H1 (cell line): ENCODE measurements at regions not wholly inside any gene's neighbourhood (a gene's known extent, or its start where the extent isn't known, plus 50 kb on each side); places are given as distances from the start of the nearest gene placed in this dataset.

Source experiments
- CEBPB ChIP-seq: IDR thresholded peaks from 2 replicates; pipeline ENCODE4 v1.6.1; 2012; ENCODE audit warnings: low read depth, low read length
- CREB1 ChIP-seq: IDR thresholded peaks from 2 replicates; pipeline ENCODE4 v1.6.1; 2012; ENCODE audit warnings: inconsistent platforms
- CTCF ChIP-seq, 3 experiments: IDR thresholded peaks; 1 replicate in 2 of 3; 2 replicates in 1 of 3; pipeline versions ENCODE4 v1.5.1 to v1.6.1; 2011; ENCODE audit warnings: low read length in 3 of 3, mild to moderate bottlenecking in 3 of 3, inconsistent platforms in 2 of 3, low read depth in 1 of 3, moderate library complexity in 1 of 3; ENCODE audit not compliant: insufficient read depth in 1 of 3; ENCODE audit errors: control extremely low read depth in 1 of 3
- EZH2 ChIP-seq: fragments of 200-600 bp; sonication (generic); IDR thresholded peaks from 2 replicates; pipeline ENCODE4 v1.7.1; 2012; ENCODE audit warnings: low read depth, mild to moderate bottlenecking, moderate library complexity, low read length, inconsistent platforms; ENCODE audit not compliant: severe bottlenecking
- POLR2A ChIP-seq, 2 experiments: IDR thresholded peaks; 1 replicate in 1 of 2; 2 replicates in 1 of 2; pipeline ENCODE4 v1.6.1; 2011; ENCODE audit warnings: low read depth in 2 of 2, low read length in 2 of 2, mild to moderate bottlenecking in 2 of 2; ENCODE audit errors: control extremely low read depth in 1 of 2
- RFX5 ChIP-seq: IDR thresholded peaks from 2 replicates; pipeline ENCODE4 v1.6.1; 2011; ENCODE audit warnings: low read depth, low read length, improper control_type of control experiment, borderline replicate concordance
- SP1 ChIP-seq: IDR thresholded peaks from 2 replicates; pipeline ENCODE4 v1.6.1; 2011; ENCODE audit warnings: low read depth, low read length

GRCh38 chr3:13224967-13225366 lies 151.7 kb upstream of the IQSEC1 start:
- TF ChIP-seq RFX5, result no peak
- TF ChIP-seq POLR2A (IDR thresholded peaks at IDR 0.05; ENCODE audit: control extremely low read depth in 1 of 2, low read depth in 2 of 2, low read length in 2 of 2), result no peak
- TF ChIP-seq CREB1, result no peak
- TF ChIP-seq SP1, result no peak
- TF ChIP-seq CEBPB, result no peak
- TF ChIP-seq EZH2, result no peak
- TF ChIP-seq CTCF (IDR thresholded peaks at IDR 0.05; ENCODE audit: control extremely low read depth in 1 of 3, insufficient read depth in 1 of 3, low read depth in 1 of 3, low read length in 3 of 3), result no peak
